Transverse colon (tissue), 4 donors: ENCODE measurements at regions not wholly inside any gene's neighbourhood (a gene's known extent, or its start where the extent isn't known, plus 50 kb on each side); places are given as distances from the start of the nearest gene placed in this dataset.

Experiments used
- DNase-seq: peaks from one replicate; pipeline ENCODE4 v3.0.0-alpha.2; 2019
- H3K27ac ChIP-seq, 4 donors: fragments of 200-600 bp; sonication (generic); 2 replicates each; pipeline ENCODE4 v1.5.1; 2016 to 2018; ENCODE audit warnings: inconsistent platforms in 4 of 4
- H3K27me3 ChIP-seq: fragments of 200-600 bp; sonication (generic); 2 replicates; pipeline ENCODE4 v1.5.1; 2017; ENCODE audit warnings: inconsistent platforms
- H3K36me3 ChIP-seq, 4 donors: fragments of 200-600 bp; sonication (generic); 2 replicates each; pipeline ENCODE4 v1.5.1; 2017 to 2019; ENCODE audit warnings: inconsistent platforms in 4 of 4
- H3K4me1 ChIP-seq, 4 donors: fragments of 200-600 bp; sonication (generic); 2 replicates each; pipeline ENCODE4 v1.5.1; 2017 to 2020; ENCODE audit warnings: inconsistent platforms in 4 of 4
- H3K4me3 ChIP-seq, 4 donors: fragments of 200-600 bp; sonication (generic); 1 replicate in 1 of 4; 2 replicates in 3 of 4; pipeline versions ENCODE4 v1.5.1 to v1.6.1; 2017 to 2019; ENCODE audit warnings: inconsistent platforms in 4 of 4
- H3K9me3 ChIP-seq, 2 donors: fragments of 200-600 bp; sonication (generic); 2 replicates each; pipeline ENCODE4 v1.5.1; 2017 to 2019; ENCODE audit warnings: inconsistent platforms in 2 of 2
- CTCF ChIP-seq, 5 experiments: fragments of 200-600 bp in 3 of 5; fragments of 450-650 bp in 2 of 5; sonication (generic) in 3 of 5; IDR thresholded peaks; 1 replicate in 2 of 5; 2 replicates in 3 of 5; pipeline ENCODE4 v1.5.1; 2016 to 2017; ENCODE audit warnings: antibody characterized with exemption in 5 of 5, inconsistent platforms in 3 of 5, mild to moderate bottlenecking in 2 of 5, moderate library complexity in 1 of 5
- EP300 ChIP-seq: sonication (generic); formaldehyde crosslinking; IDR thresholded peaks from one replicate; pipeline ENCODE4 v1.6.1; 2017; ENCODE audit warnings: antibody characterized with exemption, low read depth
- POLR2A ChIP-seq: fragments of 450-650 bp; IDR thresholded peaks from one replicate; pipeline ENCODE4 v1.6.1; 2016; ENCODE audit warnings: antibody characterized with exemption, mild to moderate bottlenecking, moderate library complexity
- POLR2AphosphoS5 ChIP-seq, 3 donors: sonication (generic); formaldehyde crosslinking; IDR thresholded peaks; one replicate each; pipeline ENCODE4 v1.6.1; 2016; ENCODE audit warnings: antibody characterized with exemption in 3 of 3
- WGBS, 2 donors: methylation state at CpG; one replicate each; pipeline ENCODE4 v1.1.5; 2018; ENCODE audit warnings: low coverage in 1 of 2; 5-methylcytosine and 5-hydroxymethylcytosine counted together
- in situ Hi-C, 4 donors: fragments of 200-750 bp; cut with MboI; loops; one replicate each; pipeline versions ENCODE4 v1.15.0 to v1.15.1; 2017; ENCODE audit warnings: low sequenced_read_pairs in 3 of 4, low pct_ligation_motif_present in 1 of 4, low pct_unique_long_range_greater_than_20kb in 1 of 4
- intact Hi-C: fragments of 100-400 bp; cut with DNase I; formaldehyde crosslinking; loops from one replicate; pipeline ENCODE4 v1.15.1; 2023; ENCODE audit warnings: low total_unique reads

DNA sequence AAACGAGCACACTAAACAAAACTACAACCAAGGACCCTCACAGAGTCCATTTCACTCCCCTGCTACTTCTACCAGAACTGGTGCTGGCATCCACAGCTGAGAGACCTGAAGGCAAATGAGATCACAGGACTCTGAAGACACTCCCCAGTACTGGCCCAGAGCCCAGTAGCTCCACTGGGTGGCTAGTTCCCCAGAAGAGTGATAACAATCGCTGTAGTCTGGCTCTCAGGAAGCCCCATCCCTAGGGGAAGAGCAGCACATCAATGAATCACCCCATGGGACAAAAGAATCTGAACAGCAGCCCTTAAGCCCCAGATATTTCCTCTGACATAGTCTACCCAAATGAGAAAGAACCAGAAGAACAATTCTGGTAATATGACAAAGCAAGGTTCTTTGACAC is 190.7 kb upstream of the BMP4 start:
- Histone ChIP-seq H3K4me3 (no peak overlapping the region), H3K27me3 (no peaks in the 10 kb centered on the region), H3K4me1 (no peaks in the 10 kb centered on the region), H3K27ac (no peak overlapping the region), H3K9me3 (peaks cover 0 to 3% of the 10 kb centered on the region in 2 donors), H3K36me3 (no peaks in the 10 kb centered on the region)
- no peak for DNase-seq
- intact Hi-C loops = no loop called here
- 40 to 64% methylated on average over 1 to 2 of the region's 2 CpGs for whole genome bisulfite sequencing, 2 donors
- TF ChIP-seq CTCF (IDR thresholded peaks at IDR 0.05) = no peak
- no peak for TF ChIP-seq EP300
- in situ Hi-C loops = no loop called here

DNA sequence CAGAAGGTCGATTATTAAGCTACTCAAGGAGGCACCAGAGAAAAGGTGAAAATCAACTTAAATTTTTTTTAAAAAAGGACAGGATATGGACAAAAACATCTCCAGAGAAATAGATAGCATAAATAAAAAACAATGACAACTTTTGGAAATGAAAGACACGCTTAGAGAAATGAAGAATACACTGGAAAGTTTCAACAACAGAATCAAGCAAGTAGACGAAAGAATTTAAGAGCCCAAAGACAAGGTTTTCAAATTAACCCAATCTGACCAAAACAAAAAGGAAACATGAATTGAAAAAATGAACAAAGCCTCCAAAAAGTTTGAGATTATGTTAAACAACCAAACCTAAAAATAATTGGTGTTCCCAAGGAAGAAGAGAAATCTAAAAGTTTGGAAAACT is 191.1 kb upstream of the BMP4 start:
- no peaks in the 10 kb centered on the region for H3K4me1 ChIP-seq
- no peak overlapping the region for H3K27ac ChIP-seq
- peaks cover 0 to 3% of the 10 kb centered on the region in 2 donors for H3K9me3 ChIP-seq
- TF ChIP-seq EP300 (no peak), CTCF (IDR thresholded peaks at IDR 0.05) (no peak), POLR2AphosphoS5 (IDR thresholded peaks at IDR 0.05) (no peak), POLR2A (no peak)
- intact Hi-C loops (no loop called here), in situ Hi-C loops (no loop called here)
- H3K36me3 ChIP-seq = no peaks in the 10 kb centered on the region
- 83 to 92% methylated on average over 3 of the region's 3 CpGs for WGBS, 2 donors
- no peaks in the 10 kb centered on the region for H3K27me3 ChIP-seq
- DNase-seq = no peak
- H3K4me3 ChIP-seq = no peak overlapping the region

DNA sequence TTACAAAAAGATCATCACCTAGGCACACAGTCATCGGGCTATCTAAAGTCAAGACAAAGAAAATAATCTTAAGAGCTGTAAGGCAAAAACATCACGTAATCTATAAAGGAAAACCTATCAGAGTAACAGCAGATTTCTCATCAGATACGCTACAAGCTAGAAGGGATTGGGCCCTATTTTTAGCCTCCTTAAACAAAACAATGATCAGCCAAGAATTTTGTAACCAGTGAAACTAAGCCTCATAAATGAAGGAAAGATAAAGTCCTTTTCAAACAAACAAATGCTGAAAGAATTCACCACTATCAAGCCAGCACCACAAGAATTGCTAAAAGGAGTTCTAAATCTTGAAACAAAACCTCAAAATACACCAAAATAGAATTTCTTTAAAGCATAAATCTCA is 191.6 kb upstream of the BMP4 start:
- in situ Hi-C loops = no loop called here
- 89 to 91% methylated on average over 3 of the region's 3 CpGs for WGBS, 2 donors

DNA sequence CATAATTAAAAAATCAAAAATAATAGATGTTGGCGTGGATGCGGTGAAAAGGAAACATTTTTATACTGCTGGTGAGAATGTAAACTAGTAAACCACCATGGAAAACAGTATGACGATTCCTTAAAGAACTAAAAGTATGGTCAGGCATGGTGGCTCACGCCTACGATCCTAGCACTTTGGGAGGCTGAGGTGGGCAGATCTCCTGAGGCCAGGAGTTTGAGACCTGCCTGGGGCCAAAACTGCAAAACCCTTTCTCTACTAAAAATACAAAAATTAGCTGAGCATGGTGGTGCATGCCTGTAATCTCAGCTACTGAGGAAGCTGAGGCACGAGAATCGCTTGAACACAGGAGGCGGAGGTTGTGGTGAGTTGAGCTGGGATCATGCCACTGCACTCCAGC is 195.7 kb upstream of the BMP4 start:
- no peak overlapping the region for H3K27ac ChIP-seq
- no peaks in the 10 kb centered on the region for H3K36me3 ChIP-seq
- H3K9me3 ChIP-seq = peaks cover 0 to 3% of the 10 kb centered on the region in 2 donors
- WGBS, 2 donors = 88 to 97% methylated on average over 3 to 8 of the region's 8 CpGs
- intact Hi-C loops (no loop called here), in situ Hi-C loops (no loop called here)
- no peak for DNase-seq
- H3K4me1 ChIP-seq = no peaks in the 10 kb centered on the region
- no peak overlapping the region for H3K4me3 ChIP-seq
- TF ChIP-seq CTCF (IDR thresholded peaks at IDR 0.05) = no peak
- TF ChIP-seq EP300 = no peak
- no peak for TF ChIP-seq POLR2A
- no peak for TF ChIP-seq POLR2AphosphoS5 (IDR thresholded peaks at IDR 0.05)
- no peaks in the 10 kb centered on the region for H3K27me3 ChIP-seq

More for the DNA sequence above, 191.6 kb upstream of the BMP4 start:
- intact Hi-C loops = no loop called here
- TF ChIP-seq EP300 (no peak), POLR2A (no peak), POLR2AphosphoS5 (IDR thresholded peaks at IDR 0.05) (no peak), CTCF (IDR thresholded peaks at IDR 0.05) (no peak)
- Histone ChIP-seq H3K27ac (no peak overlapping the region), H3K4me3 (no peak overlapping the region), H3K9me3 (peaks cover 0 to 3% of the 10 kb centered on the region in 2 donors), H3K4me1 (no peaks in the 10 kb centered on the region), H3K27me3 (no peaks in the 10 kb centered on the region), H3K36me3 (no peaks in the 10 kb centered on the region)
- DNase-seq = no peak
